GM23248 (cell line): ENCODE measurements at regions not wholly inside any gene's neighbourhood (a gene's known extent, or its start where the extent isn't known, plus 50 kb on each side); places are given as distances from the start of the nearest gene placed in this dataset.

Experiments used
- EZH2 ChIP-seq: fragments of 200-600 bp; sonication (generic); IDR thresholded peaks from 2 replicates; pipeline ENCODE4 v1.6.1; 2018; ENCODE audit warnings: antibody characterized with exemption, mild to moderate bottlenecking; ENCODE audit not compliant: insufficient read depth, poor library complexity, severe bottlenecking
- EZH2phosphoT487 ChIP-seq: fragments of 200-600 bp; sonication (generic); IDR thresholded peaks from 2 replicates; pipeline ENCODE4 v1.6.1; 2018; ENCODE audit warnings: antibody characterized with exemption, moderate library complexity, mild to moderate bottlenecking, low read depth; ENCODE audit not compliant: insufficient read depth

DNA sequence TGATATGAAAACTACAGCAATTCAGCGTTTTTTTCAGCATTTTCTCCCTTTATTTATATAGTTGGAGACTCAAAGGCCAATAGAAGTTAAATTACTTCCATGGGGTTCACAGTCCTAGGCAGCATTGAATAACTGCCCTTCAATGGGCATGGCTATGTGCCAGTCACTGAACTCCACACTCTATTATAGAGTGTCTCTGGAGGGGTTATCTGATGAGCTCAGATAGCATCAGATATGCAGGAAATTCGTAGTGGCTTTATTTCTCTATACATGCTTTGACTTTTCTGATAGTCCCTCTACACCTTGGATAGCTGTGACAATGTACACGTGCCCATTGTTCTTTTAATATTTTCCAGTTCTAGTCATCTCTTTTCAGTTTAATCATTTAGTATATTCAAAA, 396.9 kb upstream of the CBLB start:
- TF ChIP-seq EZH2phosphoT487 (no peak), EZH2 (no peak)
